Common myeloid progenitor, CD34-positive (primary cell): ENCODE measurements at regions not wholly inside any gene's neighbourhood (a gene's known extent, or its start where the extent isn't known, plus 50 kb on each side); places are given as distances from the start of the nearest gene placed in this dataset.

Experiments used
- CTCF ChIA-PET: fragments of 350-600 bp; sonication (Branson Sonifier 250); formaldehyde crosslinking; loops from one replicate; lab custom pipeline; 2021; ENCODE audit warnings: antibody characterized with exemption; lab: Charles Lee
- POLR2A ChIA-PET: fragments of 350-600 bp; sonication (Branson Sonifier 250); formaldehyde crosslinking; loops from one replicate; lab custom pipeline; 2021; ENCODE audit warnings: antibody characterized with exemption; lab: Charles Lee
- DNase-seq, 3 donors: peaks; one replicate each; pipeline versions ENCODE4 v3.0.0 to v3.0.0-alpha.2; 2013
- H3K27ac ChIP-seq, 2 experiments: 1 replicate in 1 of 2; 2 replicates in 1 of 2; pipeline ENCODE4 v1.7.0; 2013; ENCODE audit warnings: inconsistent platforms in 2 of 2, low read length in 2 of 2, mild to moderate bottlenecking in 2 of 2, low read depth in 1 of 2, moderate library complexity in 1 of 2; ENCODE audit not compliant: severe bottlenecking in 2 of 2, insufficient read depth in 1 of 2, poor library complexity in 1 of 2
- H3K27me3 ChIP-seq, 5 experiments: replicated peaks in 2 of 5; 1 replicate in 3 of 5; 2 replicates in 2 of 5; pipeline versions ENCODE4 v1.6.1 to v1.7.0; 2013; ENCODE audit warnings: low read length in 4 of 5, mild to moderate bottlenecking in 2 of 5, moderate library complexity in 2 of 5, inconsistent platforms in 1 of 5; ENCODE audit not compliant: insufficient read depth in 5 of 5, control insufficient read depth in 4 of 5
- H3K36me3 ChIP-seq, 4 experiments: 1 replicate in 2 of 4; 2 replicates in 2 of 4; pipeline versions ENCODE4 v1.6.1 to v1.7.0; 2013; ENCODE audit warnings: low read length in 3 of 4, control low read depth in 1 of 4, mild to moderate bottlenecking in 1 of 4; ENCODE audit not compliant: control insufficient read depth in 4 of 4, insufficient read depth in 4 of 4
- H3K4me1 ChIP-seq, 4 experiments: 1 replicate in 3 of 4; 2 replicates in 1 of 4; pipeline versions ENCODE4 v1.6.1 to v1.7.1; 2013; ENCODE audit warnings: low read length in 3 of 4, mild to moderate bottlenecking in 3 of 4, control low read depth in 1 of 4, inconsistent platforms in 1 of 4, moderate library complexity in 1 of 4; ENCODE audit not compliant: control insufficient read depth in 4 of 4, insufficient read depth in 4 of 4; ENCODE audit errors: control extremely low read depth in 1 of 4
- H3K4me3 ChIP-seq, 7 experiments: 1 replicate in 4 of 7; 2 replicates in 3 of 7; pipeline versions ENCODE4 v1.5.1 to v1.7.0; 2013; ENCODE audit warnings: mild to moderate bottlenecking in 7 of 7, low read length in 6 of 7, moderate library complexity in 6 of 7, inconsistent platforms in 2 of 7, low read depth in 2 of 7, control low read depth in 1 of 7; ENCODE audit not compliant: insufficient read depth in 4 of 7, control insufficient read depth in 1 of 7; ENCODE audit errors: extremely low read depth in 1 of 7
- H3K9me3 ChIP-seq, 5 experiments: 1 replicate in 4 of 5; 2 replicates in 1 of 5; pipeline versions ENCODE4 v1.6.1 to v1.7.1; 2013; ENCODE audit warnings: low read length in 4 of 5, mild to moderate bottlenecking in 2 of 5, inconsistent platforms in 1 of 5, low read depth in 1 of 5, moderate library complexity in 1 of 5; ENCODE audit not compliant: control insufficient read depth in 4 of 5, insufficient read depth in 2 of 5; ENCODE audit errors: control extremely low read depth in 1 of 5
- WGBS: methylation state at CpG from one replicate; pipeline ENCODE4 v1.1.5; 2013; ENCODE audit not compliant: insufficient coverage; 5-methylcytosine and 5-hydroxymethylcytosine counted together

DNA sequence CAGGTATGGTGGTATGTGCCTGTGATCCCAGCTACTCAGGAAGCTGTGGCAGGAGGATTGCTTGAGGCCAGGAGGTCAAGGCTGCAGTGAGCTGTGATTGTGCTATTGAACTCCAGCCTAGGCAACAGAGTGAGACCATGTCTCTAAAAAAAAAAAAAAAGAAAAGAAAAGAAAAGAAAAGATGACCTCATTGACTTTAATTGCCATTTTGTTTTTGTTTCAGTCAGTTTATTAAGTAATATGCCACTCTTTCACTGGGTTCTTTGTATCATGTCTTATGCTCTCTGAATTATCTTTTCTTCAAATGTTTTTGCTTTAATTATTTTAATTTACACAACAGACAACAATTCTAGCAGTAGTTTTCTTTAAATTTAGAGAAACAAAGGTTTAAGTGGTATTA, 293.8 kb downstream of the TSHZ3 start:
- Histone ChIP-seq H3K27me3 (peaks cover 0 to 4% (median 0%) of the 10 kb centered on the region in 5 experiments), H3K4me1 (peaks cover 0 to 3% (median 0%) of the 10 kb centered on the region in 4 experiments), H3K36me3 (no peaks in the 10 kb centered on the region), H3K9me3 (peaks cover 0 to 8% (median 1%) of the 10 kb centered on the region in 5 experiments), H3K27ac (no peak overlapping the region), H3K4me3 (no peak overlapping the region)
- ChIA-PET POLR2A (no interaction called here), CTCF (interaction anchor here (1.7 to 3.0 kb wide), 3 partner anchors 8 to 302 kb away, joined by 4 to 10 read pairs (median 6); no protein-coding TSS in a partner anchor)
- DNase-seq: no peak

DNA sequence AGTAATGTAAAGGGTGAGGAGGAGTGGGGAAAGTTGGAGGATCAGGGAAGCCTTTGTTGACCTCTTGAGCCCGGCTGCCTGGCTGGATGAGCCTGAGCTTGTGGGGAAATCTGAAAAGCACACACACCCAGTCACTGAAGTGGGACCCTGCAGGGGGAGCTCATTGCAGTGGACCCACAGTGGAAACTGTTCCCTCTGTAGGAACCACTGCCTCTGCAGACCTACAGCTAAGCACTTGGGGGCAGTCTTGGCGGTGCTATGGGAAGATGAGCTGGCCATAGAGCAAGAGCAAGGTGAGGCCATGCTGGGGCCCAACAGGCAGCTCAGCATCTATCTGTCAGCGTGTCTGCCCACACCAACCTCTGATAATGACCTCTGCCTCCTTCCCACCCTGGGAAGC, 294.8 kb downstream of the TSHZ3 start:
- peaks cover 0 to 3% (median 0%) of the 10 kb centered on the region in 4 experiments for H3K4me1 ChIP-seq
- ChIA-PET POLR2A (interaction anchor here (0.5 kb wide), 1 partner anchor 41 kb away, joined by 3 read pairs; no protein-coding TSS in a partner anchor), CTCF (interaction anchor here (0.7 to 3.0 kb wide), 12 partner anchors 9 to 303 kb away, joined by 3 to 10 read pairs (median 4); no protein-coding TSS in a partner anchor)
- no peak overlapping the region for H3K27ac ChIP-seq
- H3K4me3 ChIP-seq: no peak overlapping the region
- peaks cover 0 to 7% (median 1%) of the 10 kb centered on the region in 5 experiments for H3K9me3 ChIP-seq
- 38% methylated on average over 3 of the region's 3 CpGs for WGBS
- no peaks in the 10 kb centered on the region for H3K36me3 ChIP-seq
- DNase-seq: peak; percentile 61 to 73 (median 73)
- H3K27me3 ChIP-seq: peaks cover 0 to 5% (median 0%) of the 10 kb centered on the region in 5 experiments

GRCh38 chr19:31049431-31049830, 299.8 kb downstream of the TSHZ3 start:
- H3K27ac ChIP-seq: no peak overlapping the region
- CTCF ChIA-PET: no interaction called here
- no peak overlapping the region for H3K4me3 ChIP-seq
- DNase-seq: no peak
- H3K9me3 ChIP-seq: peaks cover 0 to 4% (median 0%) of the 10 kb centered on the region in 5 experiments
- H3K36me3 ChIP-seq: no peaks in the 10 kb centered on the region
- H3K27me3 ChIP-seq: peaks cover 0 to 3% (median 0%) of the 10 kb centered on the region in 5 experiments
- H3K4me1 ChIP-seq: no peaks in the 10 kb centered on the region
- POLR2A ChIA-PET: no interaction called here
- WGBS: 100% methylated on average over 5 of the region's 5 CpGs

DNA sequence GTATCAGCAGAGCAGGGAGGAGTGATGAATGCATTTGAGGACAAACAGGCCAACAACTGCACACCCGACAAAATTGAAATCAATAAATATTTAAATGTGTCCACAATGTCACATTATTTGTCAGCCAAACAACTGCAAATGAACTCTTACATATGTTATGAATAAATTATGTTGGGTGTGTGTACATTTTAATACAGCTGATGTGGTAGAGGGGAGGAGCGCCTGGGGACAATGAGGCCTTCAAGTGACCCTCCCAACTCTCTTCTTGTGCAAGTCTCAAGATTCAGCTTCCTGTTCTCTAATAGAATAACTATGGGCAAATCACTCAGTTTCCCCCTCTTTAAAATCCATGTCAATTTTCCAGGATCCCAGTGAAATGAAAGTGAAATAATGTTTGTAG, 303.2 kb downstream of the TSHZ3 start:
- Histone ChIP-seq H3K36me3 (no peaks in the 10 kb centered on the region), H3K27ac (no peak overlapping the region), H3K4me3 (no peak overlapping the region), H3K27me3 (peaks cover 0 to 3% (median 0%) of the 10 kb centered on the region in 5 experiments), H3K9me3 (peaks cover 0 to 1% (median 0%) of the 10 kb centered on the region in 5 experiments), H3K4me1 (no peaks in the 10 kb centered on the region)
- POLR2A ChIA-PET: no interaction called here
- WGBS: no CpG with 5 or more reads among the region's 2 CpGs
- no peak for DNase-seq
- CTCF ChIA-PET: no interaction called here

GRCh38 chr19:31041461-31041860, 307.8 kb downstream of the TSHZ3 start:
- POLR2A ChIA-PET: no interaction called here
- WGBS: 100% methylated on average over 1 of the region's 2 CpGs
- CTCF ChIA-PET: interaction anchor here (1.3 kb wide), 1 partner anchor 316 kb away, joined by 3 read pairs; no protein-coding TSS in a partner anchor

GRCh38 chr19:31039151-31039550, 310.1 kb downstream of the TSHZ3 start:
- Histone ChIP-seq H3K27me3 (no peaks in the 10 kb centered on the region), H3K4me3 (no peak overlapping the region), H3K27ac (no peak overlapping the region), H3K4me1 (no peaks in the 10 kb centered on the region), H3K9me3 (no peaks in the 10 kb centered on the region), H3K36me3 (no peaks in the 10 kb centered on the region)
- ChIA-PET CTCF (no interaction called here), POLR2A (no interaction called here)
- whole genome bisulfite sequencing: 87% methylated on average over 4 of the region's 4 CpGs
- no peak for DNase-seq

More at GRCh38 chr19:31041461-31041860, 307.8 kb downstream of the TSHZ3 start:
- DNase-seq: no peak
- Histone ChIP-seq H3K9me3 (peaks cover 0 to 1% (median 0%) of the 10 kb centered on the region in 5 experiments), H3K27ac (no peak overlapping the region), H3K36me3 (no peaks in the 10 kb centered on the region), H3K4me3 (no peak overlapping the region), H3K4me1 (no peaks in the 10 kb centered on the region), H3K27me3 (no peaks in the 10 kb centered on the region)

- Histone ChIP-seq H3K4me3 (no peak overlapping the region), H3K27me3 (no peaks in the 10 kb centered on the region), H3K9me3 (no peaks in the 10 kb centered on the region), H3K36me3 (no peaks in the 10 kb centered on the region), H3K4me1 (no peaks in the 10 kb centered on the region), H3K27ac (no peak overlapping the region)
- WGBS: 100% methylated on average over 3 of the region's 3 CpGs
- ChIA-PET POLR2A (no interaction called here), CTCF (no interaction called here)
- DNase-seq: no peak
These were observed 311.8 kb downstream of the TSHZ3 start for GRCh38 chr19:31037286-31037980.
